ENCODE measurements at regions not wholly inside any gene's neighbourhood (a gene's known extent, or its start where the extent isn't known, plus 50 kb on each side); places are given as distances from the start of the nearest gene placed in this dataset.

DNA sequence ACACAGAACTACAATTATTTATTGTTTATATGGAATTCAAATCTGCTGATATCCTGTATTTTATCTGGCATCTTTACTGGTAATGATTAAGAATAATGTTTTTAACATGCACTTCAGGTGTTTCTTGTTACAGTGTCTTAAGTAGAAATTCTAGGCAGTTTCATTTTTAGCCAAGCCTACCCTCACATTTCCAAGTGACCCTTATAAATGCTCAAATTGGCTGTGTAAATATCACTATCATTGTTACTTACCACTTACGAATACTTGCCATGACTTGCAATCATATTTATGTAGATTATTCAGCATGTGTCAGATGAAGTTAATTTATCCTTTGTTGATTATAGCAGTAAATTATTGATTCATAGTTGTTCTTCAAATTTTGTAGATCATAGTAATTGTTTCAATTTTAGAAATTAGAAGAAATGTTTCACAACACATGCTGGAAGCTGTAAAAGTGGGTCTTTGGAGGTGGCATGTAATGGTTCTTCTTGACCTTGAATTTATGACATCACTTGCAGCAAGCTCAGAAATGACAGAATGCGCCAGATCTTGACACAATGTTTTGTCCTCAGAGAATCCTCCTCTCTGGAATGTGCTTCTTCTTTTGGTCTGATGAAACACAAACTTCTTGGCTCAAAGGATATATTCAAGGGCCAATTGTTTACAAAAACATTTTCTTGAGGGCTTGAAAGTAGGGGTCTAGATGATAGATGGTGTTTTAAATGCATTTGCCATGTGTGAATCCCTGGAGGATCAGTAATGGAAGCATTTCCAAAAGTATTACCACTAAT is 471.8 kb downstream of the COL12A1 start:
- no peaks in the 10 kb centered on the region for H3K36me3 ChIP-seq (ENCODE audit: control insufficient read depth, low read length)
- H4K20me1 ChIP-seq (ENCODE audit: control insufficient read depth, insufficient read depth, low read depth, low read length), result no peaks in the 10 kb centered on the region
- no peak overlapping the region for H3K27ac ChIP-seq (ENCODE audit: low read depth, low read length)
- H3K4me2 ChIP-seq (ENCODE audit: low read length), result no peak overlapping the region
- H3K9me3 ChIP-seq (ENCODE audit: control insufficient read depth, insufficient read depth, low read length), result no peaks in the 10 kb centered on the region
- no peaks in the 10 kb centered on the region for H3K4me1 ChIP-seq (ENCODE audit: control insufficient read depth, low read length)
- H3F3A ChIP-seq (ENCODE audit: control insufficient read depth, insufficient read depth), result no peaks in the 10 kb centered on the region
- no peaks in the 10 kb centered on the region for H3K27me3 ChIP-seq (ENCODE audit: control insufficient read depth, low read length)
- no peak overlapping the region for H3K4me3 ChIP-seq (ENCODE audit: low read length)
- no peaks in the 10 kb centered on the region for H3K9me2 ChIP-seq (replicated peaks; ENCODE audit: control insufficient read depth, low read length)
- H3K79me2 ChIP-seq (ENCODE audit: control insufficient read depth, low read length), result no peaks in the 10 kb centered on the region
- no peak for TF ChIP-seq EZH2phosphoT487 (IDR thresholded peaks at IDR 0.05; ENCODE audit: borderline replicate concordance, low read length)
- TF ChIP-seq, protein P1, sequence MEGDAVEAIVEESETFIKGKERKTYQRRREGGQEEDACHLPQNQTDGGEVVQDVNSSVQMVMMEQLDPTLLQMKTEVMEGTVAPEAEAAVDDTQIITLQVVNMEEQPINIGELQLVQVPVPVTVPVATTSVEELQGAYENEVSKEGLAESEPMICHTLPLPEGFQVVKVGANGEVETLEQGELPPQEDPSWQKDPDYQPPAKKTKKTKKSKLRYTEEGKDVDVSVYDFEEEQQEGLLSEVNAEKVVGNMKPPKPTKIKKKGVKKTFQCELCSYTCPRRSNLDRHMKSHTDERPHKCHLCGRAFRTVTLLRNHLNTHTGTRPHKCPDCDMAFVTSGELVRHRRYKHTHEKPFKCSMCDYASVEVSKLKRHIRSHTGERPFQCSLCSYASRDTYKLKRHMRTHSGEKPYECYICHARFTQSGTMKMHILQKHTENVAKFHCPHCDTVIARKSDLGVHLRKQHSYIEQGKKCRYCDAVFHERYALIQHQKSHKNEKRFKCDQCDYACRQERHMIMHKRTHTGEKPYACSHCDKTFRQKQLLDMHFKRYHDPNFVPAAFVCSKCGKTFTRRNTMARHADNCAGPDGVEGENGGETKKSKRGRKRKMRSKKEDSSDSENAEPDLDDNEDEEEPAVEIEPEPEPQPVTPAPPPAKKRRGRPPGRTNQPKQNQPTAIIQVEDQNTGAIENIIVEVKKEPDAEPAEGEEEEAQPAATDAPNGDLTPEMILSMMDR (IDR thresholded peaks at IDR 0.05; ENCODE audit: low read depth, low read length, poor library complexity, severe bottlenecking), result no peak

DNA sequence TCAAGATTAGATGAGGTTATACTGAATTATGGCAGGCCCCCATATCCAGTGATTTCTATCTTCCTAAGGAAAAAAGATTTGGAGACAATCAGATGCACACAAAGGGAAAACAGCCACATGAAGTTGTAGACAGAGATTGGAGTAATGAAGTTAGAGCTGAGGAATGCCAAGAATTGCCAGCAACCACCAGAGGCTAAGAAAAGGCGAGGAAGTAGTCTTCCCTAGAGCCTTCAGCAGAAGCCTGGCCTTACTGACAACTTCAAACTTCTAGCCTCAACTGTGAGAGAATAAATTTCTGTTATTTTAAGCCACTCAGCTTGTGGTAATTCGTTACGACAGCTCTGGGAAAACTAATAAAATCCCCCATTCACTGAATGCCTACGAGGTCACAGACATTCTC is 473.9 kb downstream of the COL12A1 start:
- Histone ChIP-seq H3K4me2 (ENCODE audit: low read length) (no peak overlapping the region), H4K20me1 (ENCODE audit: control insufficient read depth, insufficient read depth, low read depth, low read length) (no peaks in the 10 kb centered on the region)

DNA sequence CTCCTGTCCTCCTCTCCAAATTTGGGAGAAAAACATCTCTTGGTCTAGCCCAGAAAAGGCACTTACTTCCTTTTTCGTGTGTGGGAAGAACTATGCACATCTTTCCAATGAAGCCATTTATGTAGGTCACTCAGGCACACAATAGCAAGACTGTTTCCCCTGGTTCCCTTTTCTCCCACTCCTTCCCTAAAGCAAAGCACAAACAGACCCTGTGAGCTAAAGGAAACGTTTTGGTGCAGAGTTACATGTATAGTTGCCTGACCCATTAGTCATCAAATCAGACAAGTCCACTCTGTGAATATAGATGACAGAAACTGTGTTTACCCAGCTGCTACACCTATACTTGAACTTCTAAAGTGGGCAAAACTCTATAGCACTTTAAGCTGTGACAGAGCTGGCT is 474.6 kb downstream of the COL12A1 start:
- no peaks in the 10 kb centered on the region for H3K9me3 ChIP-seq (ENCODE audit: control insufficient read depth, insufficient read depth, low read length)
- no peaks in the 10 kb centered on the region for H3F3A ChIP-seq (ENCODE audit: control insufficient read depth, insufficient read depth)
- H3K4me1 ChIP-seq (ENCODE audit: control insufficient read depth, low read length), result no peaks in the 10 kb centered on the region
- no peaks in the 10 kb centered on the region for H3K9me2 ChIP-seq (replicated peaks; ENCODE audit: control insufficient read depth, low read length)
- TF ChIP-seq EZH2phosphoT487 (IDR thresholded peaks at IDR 0.05; ENCODE audit: borderline replicate concordance, low read length), result no peak
- TF ChIP-seq, protein P1 (IDR thresholded peaks at IDR 0.05; ENCODE audit: low read depth, low read length, poor library complexity, severe bottlenecking), result no peak
- no peaks in the 10 kb centered on the region for H3K36me3 ChIP-seq (ENCODE audit: control insufficient read depth, low read length)
- no peak overlapping the region for H3K27ac ChIP-seq (ENCODE audit: low read depth, low read length)
- no peak overlapping the region for H3K4me3 ChIP-seq (ENCODE audit: low read length)
- H3K79me2 ChIP-seq (ENCODE audit: control insufficient read depth, low read length), result no peaks in the 10 kb centered on the region
- H3K4me2 ChIP-seq (ENCODE audit: low read length), result no peak overlapping the region
- no peaks in the 10 kb centered on the region for H4K20me1 ChIP-seq (ENCODE audit: control insufficient read depth, insufficient read depth, low read depth, low read length)
- no peaks in the 10 kb centered on the region for H3K27me3 ChIP-seq (ENCODE audit: control insufficient read depth, low read length)

More for the DNA sequence above, 473.9 kb downstream of the COL12A1 start:
- Histone ChIP-seq H3K79me2 (ENCODE audit: control insufficient read depth, low read length) (no peaks in the 10 kb centered on the region), H3K4me1 (ENCODE audit: control insufficient read depth, low read length) (no peaks in the 10 kb centered on the region), H3F3A (ENCODE audit: control insufficient read depth, insufficient read depth) (no peaks in the 10 kb centered on the region), H3K27ac (ENCODE audit: low read depth, low read length) (no peak overlapping the region), H3K27me3 (ENCODE audit: control insufficient read depth, low read length) (no peaks in the 10 kb centered on the region), H3K36me3 (ENCODE audit: control insufficient read depth, low read length) (no peaks in the 10 kb centered on the region), H3K9me3 (ENCODE audit: control insufficient read depth, insufficient read depth, low read length) (no peaks in the 10 kb centered on the region), H3K9me2 (replicated peaks; ENCODE audit: control insufficient read depth, low read length) (no peaks in the 10 kb centered on the region), H3K4me3 (ENCODE audit: low read length) (no peak overlapping the region)
- TF ChIP-seq, protein P1 (IDR thresholded peaks at IDR 0.05; ENCODE audit: low read depth, low read length, poor library complexity, severe bottlenecking), result no peak
- TF ChIP-seq EZH2phosphoT487 (IDR thresholded peaks at IDR 0.05; ENCODE audit: borderline replicate concordance, low read length), result no peak
